Prostate gland (tissue), 2 donors: ENCODE measurements at regions not wholly inside any gene's neighbourhood (a gene's known extent, or its start where the extent isn't known, plus 50 kb on each side); places are given as distances from the start of the nearest gene placed in this dataset.

Source experiments
- POLR2A ChIP-seq: fragments of 450-650 bp; IDR thresholded peaks from one replicate; pipeline ENCODE4 v1.6.1; 2016; ENCODE audit warnings: antibody characterized with exemption, mild to moderate bottlenecking
- POLR2AphosphoS5 ChIP-seq: sonication (generic); formaldehyde crosslinking; IDR thresholded peaks from one replicate; pipeline ENCODE4 v1.6.1; 2017; ENCODE audit warnings: antibody characterized with exemption
- TF ChIP-seq, protein P1 (sequence below), 4 experiments: fragments of 200-600 bp in 2 of 4; fragments of 450-650 bp in 2 of 4; sonication (generic) in 2 of 4; IDR thresholded peaks; 1 replicate in 3 of 4; 2 replicates in 1 of 4; pipeline ENCODE4 v1.5.1; 2016 to 2019; ENCODE audit warnings: antibody characterized with exemption in 4 of 4, mild to moderate bottlenecking in 2 of 4, moderate library complexity in 2 of 4

DNA sequence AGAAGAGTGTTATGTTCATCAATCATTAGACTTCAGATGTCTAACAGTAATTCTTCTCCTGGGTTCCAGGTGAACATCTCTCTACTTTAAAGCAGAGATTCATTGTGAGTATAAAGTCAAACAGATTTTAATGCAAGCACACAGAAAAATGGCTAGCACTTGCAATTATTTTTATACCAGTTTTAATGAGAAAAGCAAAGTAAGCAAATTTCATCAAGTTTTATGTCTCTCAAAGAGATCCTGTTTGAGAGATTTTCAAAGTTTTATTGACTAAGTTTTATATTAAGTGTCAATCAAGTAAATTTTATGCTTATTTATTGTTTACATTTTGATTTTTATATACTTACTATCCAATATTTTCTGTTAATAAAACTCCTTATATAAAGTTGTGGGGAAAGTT, 1628.5 kb downstream of the HACE1 start:
- TF ChIP-seq, protein P1, sequence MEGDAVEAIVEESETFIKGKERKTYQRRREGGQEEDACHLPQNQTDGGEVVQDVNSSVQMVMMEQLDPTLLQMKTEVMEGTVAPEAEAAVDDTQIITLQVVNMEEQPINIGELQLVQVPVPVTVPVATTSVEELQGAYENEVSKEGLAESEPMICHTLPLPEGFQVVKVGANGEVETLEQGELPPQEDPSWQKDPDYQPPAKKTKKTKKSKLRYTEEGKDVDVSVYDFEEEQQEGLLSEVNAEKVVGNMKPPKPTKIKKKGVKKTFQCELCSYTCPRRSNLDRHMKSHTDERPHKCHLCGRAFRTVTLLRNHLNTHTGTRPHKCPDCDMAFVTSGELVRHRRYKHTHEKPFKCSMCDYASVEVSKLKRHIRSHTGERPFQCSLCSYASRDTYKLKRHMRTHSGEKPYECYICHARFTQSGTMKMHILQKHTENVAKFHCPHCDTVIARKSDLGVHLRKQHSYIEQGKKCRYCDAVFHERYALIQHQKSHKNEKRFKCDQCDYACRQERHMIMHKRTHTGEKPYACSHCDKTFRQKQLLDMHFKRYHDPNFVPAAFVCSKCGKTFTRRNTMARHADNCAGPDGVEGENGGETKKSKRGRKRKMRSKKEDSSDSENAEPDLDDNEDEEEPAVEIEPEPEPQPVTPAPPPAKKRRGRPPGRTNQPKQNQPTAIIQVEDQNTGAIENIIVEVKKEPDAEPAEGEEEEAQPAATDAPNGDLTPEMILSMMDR (IDR thresholded peaks at IDR 0.05): no peak
- TF ChIP-seq POLR2A: no peak
- TF ChIP-seq POLR2AphosphoS5: no peak
